ENCODE measurements at regions not wholly inside any gene's neighbourhood (a gene's known extent, or its start where the extent isn't known, plus 50 kb on each side); places are given as distances from the start of the nearest gene placed in this dataset.

DNA sequence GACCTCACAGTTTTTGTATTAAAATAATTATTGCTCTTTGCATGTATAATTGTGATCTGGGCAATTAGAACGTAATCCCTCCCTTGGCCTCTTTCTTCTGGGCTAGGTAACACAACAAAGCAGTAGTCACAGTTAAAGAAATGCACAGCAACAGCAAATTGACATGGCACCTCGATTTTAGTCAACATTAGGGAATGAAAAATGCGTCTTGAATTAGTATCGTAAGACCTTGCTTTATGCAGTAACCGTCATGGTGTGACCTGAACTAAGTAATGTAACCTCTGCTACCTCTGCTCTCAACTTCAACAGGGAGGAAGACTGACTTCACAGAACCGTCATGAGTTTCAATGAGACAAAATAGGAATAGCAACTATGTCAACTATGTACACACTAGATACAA is 265.4 kb upstream of the MAF start:
- no peak for DNase-seq (ENCODE audit: extremely low spot score)
- TF ChIP-seq FOXK2 (IDR thresholded peaks at IDR 0.05) (no peak), TARDBP (IDR thresholded peaks at IDR 0.05) (no peak), LEF1 (IDR thresholded peaks at IDR 0.05; ENCODE audit: borderline replicate concordance) (no peak)
- ChIA-PET CTCF (no interaction called here), POLR2A (no interaction called here)

GRCh38 chr16:79864781-79865391 is 264.3 kb upstream of the MAF start:
- DNase-seq (ENCODE audit: extremely low spot score), result no peak
- ChIA-PET CTCF (no interaction called here), POLR2A (no interaction called here)
- TF ChIP-seq L3MBTL2 (conservative IDR thresholded peaks at IDR 0.05), result no peak
- no peak for TF ChIP-seq SUZ12 (IDR thresholded peaks at IDR 0.05)
- TF ChIP-seq FOXK2 (IDR thresholded peaks at IDR 0.05), result no peak
- TF ChIP-seq ARNT (IDR thresholded peaks at IDR 0.05), result no peak
- TF ChIP-seq FOXM1 (IDR thresholded peaks at IDR 0.05; ENCODE audit: borderline replicate concordance), result no peak
- TF ChIP-seq, protein P1, sequence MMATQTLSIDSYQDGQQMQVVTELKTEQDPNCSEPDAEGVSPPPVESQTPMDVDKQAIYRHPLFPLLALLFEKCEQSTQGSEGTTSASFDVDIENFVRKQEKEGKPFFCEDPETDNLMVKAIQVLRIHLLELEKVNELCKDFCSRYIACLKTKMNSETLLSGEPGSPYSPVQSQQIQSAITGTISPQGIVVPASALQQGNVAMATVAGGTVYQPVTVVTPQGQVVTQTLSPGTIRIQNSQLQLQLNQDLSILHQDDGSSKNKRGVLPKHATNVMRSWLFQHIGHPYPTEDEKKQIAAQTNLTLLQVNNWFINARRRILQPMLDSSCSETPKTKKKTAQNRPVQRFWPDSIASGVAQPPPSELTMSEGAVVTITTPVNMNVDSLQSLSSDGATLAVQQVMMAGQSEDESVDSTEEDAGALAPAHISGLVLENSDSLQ (IDR thresholded peaks at IDR 0.05), result no peak
- TF ChIP-seq ELF4 (IDR thresholded peaks at IDR 0.05), result no peak
- no peak for TF ChIP-seq HDGF (IDR thresholded peaks at IDR 0.05; ENCODE audit: borderline replicate concordance)
- no peak for TF ChIP-seq LEF1 (IDR thresholded peaks at IDR 0.05; ENCODE audit: borderline replicate concordance)
- no peak for TF ChIP-seq FOXA1 (IDR thresholded peaks at IDR 0.05)
- TF ChIP-seq SP1 (IDR thresholded peaks at IDR 0.05), result no peak
- TF ChIP-seq CTBP1 (IDR thresholded peaks at IDR 0.05; ENCODE audit: borderline replicate concordance), result no peak
- TF ChIP-seq ZNF384 (IDR thresholded peaks at IDR 0.05), result no peak
- no peak for TF ChIP-seq NFRKB (IDR thresholded peaks at IDR 0.05)
- TF ChIP-seq BHLHE40 (IDR thresholded peaks at IDR 0.05; ENCODE audit: borderline replicate concordance), result no peak
- no peak for TF ChIP-seq TARDBP (IDR thresholded peaks at IDR 0.05)

DNA sequence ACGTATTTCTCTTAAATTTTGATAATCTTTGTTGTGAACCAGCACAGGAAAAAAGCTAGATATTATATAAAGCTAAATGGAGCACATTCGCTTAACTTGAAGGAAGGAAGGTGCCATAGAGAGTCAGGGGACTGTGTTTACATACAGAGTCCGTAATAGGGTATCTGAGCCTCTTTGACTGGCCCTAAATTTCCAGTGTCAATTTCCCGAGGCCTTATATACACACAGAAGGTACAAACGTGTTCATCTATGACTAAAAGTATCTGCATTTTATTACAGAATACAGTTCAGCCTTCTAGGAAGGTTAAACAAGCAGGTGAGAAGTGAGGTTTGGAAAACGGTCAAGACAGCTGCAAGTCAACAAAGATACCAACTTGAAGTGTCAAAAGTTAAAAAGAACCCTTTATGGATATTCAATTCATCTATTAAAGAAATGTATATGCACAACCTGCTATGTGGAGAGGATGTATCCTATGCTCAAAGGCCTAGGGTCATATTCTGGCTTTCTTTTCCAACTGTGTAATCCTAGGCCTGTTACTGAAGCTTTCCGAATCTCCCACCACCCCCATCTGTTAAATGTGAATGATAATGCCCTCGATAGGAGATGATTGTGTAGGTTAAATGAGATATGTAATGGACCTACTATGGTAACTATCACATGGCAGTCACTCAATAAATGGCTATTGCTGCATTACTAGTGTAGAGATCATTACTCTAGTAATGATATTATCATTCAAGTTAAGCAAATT is 263.7 kb upstream of the MAF start:
- POLR2A ChIA-PET, result no interaction called here
- DNase-seq (ENCODE audit: extremely low spot score), result no peak
- TF ChIP-seq FOXM1 (IDR thresholded peaks at IDR 0.05; ENCODE audit: borderline replicate concordance) (no peak), FOXK2 (IDR thresholded peaks at IDR 0.05) (no peak), HDGF (IDR thresholded peaks at IDR 0.05; ENCODE audit: borderline replicate concordance) (no peak)
- CTCF ChIA-PET, result no interaction called here

DNA sequence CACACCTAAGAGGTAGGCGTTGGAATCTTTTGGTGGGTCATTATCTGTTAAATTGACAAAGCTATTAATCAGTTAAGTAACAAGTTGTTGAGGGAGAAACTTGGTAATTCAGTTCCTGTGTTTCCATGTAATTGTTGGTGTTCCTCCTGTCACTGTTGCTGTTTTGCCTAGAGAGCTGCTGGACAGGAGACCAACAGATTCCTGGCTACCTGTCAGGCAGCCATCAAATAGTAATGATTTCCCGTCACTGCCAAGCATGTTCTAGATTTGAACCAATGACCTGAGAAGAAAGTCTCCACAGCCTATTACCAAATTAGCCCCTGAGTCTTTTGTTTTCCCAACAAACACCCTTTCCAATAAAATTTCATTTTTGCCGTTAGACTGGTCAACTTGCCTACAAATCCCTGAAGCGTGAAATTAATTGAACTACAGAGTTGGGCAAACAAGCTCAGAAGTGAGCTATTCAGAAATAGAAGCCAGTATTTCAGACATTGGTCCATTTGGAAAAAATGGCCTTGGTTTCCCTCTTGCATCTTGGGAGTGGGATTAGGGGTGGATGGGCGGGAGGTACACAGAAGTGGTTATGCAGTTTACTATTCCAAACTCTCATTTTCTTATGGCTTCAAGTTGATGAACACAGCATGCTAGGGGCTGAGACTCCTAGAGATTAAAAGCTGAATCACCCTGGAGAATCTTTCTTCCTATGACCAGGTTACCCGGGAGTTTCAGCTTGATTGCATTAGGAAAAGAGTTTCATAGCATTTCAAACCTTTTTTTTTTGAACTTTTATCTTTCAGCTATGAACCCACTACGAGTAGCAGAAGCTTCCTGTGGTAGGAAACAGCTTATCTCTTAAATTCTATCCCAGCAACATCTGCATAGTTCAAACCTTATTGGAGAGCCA is 262.8 kb upstream of the MAF start:
- CTCF ChIA-PET, result no interaction called here
- no peak for DNase-seq (ENCODE audit: extremely low spot score)
- TF ChIP-seq ARNT (IDR thresholded peaks at IDR 0.05) (no peak), CTBP1 (IDR thresholded peaks at IDR 0.05; ENCODE audit: borderline replicate concordance) (no peak), SP1 (IDR thresholded peaks at IDR 0.05) (no peak), L3MBTL2 (conservative IDR thresholded peaks at IDR 0.05) (no peak), BHLHE40 (IDR thresholded peaks at IDR 0.05; ENCODE audit: borderline replicate concordance) (no peak), FOXM1 (IDR thresholded peaks at IDR 0.05; ENCODE audit: borderline replicate concordance) (no peak), NFRKB (IDR thresholded peaks at IDR 0.05) (no peak), FOXK2 (IDR thresholded peaks at IDR 0.05) (no peak), TARDBP (IDR thresholded peaks at IDR 0.05) (no peak), ELF4 (IDR thresholded peaks at IDR 0.05) (no peak), FOXA1 (IDR thresholded peaks at IDR 0.05) (no peak), HDGF (IDR thresholded peaks at IDR 0.05; ENCODE audit: borderline replicate concordance) (no peak), SUZ12 (IDR thresholded peaks at IDR 0.05) (no peak), ZNF384 (IDR thresholded peaks at IDR 0.05) (no peak), LEF1 (IDR thresholded peaks at IDR 0.05; ENCODE audit: borderline replicate concordance) (no peak)
- TF ChIP-seq, protein P1 (IDR thresholded peaks at IDR 0.05), result no peak
- POLR2A ChIA-PET, result no interaction called here

DNA sequence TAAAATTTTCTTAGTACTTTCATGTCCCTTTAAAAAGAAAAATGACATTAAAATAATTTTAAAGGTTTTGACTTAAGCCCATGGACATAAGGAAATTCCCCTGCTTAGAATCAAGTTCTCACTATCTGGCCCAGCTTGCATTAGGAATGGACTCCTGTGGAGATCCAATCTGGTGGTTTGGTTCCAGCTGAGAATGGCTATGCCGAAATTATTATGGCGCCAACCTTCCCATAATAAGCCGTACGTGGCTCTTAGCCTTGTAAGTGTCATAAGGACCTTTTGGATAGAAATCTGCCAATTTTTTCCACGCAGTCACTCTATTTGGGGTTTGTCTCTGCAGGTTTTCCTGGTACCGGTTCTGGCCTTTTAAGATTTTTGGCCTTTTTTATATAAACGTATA is 262.1 kb upstream of the MAF start:
- ChIA-PET POLR2A (no interaction called here), CTCF (no interaction called here)
- TF ChIP-seq FOXK2 (IDR thresholded peaks at IDR 0.05) (no peak), ARNT (IDR thresholded peaks at IDR 0.05) (no peak), FOXM1 (IDR thresholded peaks at IDR 0.05; ENCODE audit: borderline replicate concordance) (no peak), FOXA1 (IDR thresholded peaks at IDR 0.05) (no peak), BHLHE40 (IDR thresholded peaks at IDR 0.05; ENCODE audit: borderline replicate concordance) (no peak), ELF4 (IDR thresholded peaks at IDR 0.05) (no peak), SP1 (IDR thresholded peaks at IDR 0.05) (no peak), CTBP1 (IDR thresholded peaks at IDR 0.05; ENCODE audit: borderline replicate concordance) (no peak), NFRKB (IDR thresholded peaks at IDR 0.05) (no peak), HDGF (IDR thresholded peaks at IDR 0.05; ENCODE audit: borderline replicate concordance) (no peak), TARDBP (IDR thresholded peaks at IDR 0.05) (no peak), L3MBTL2 (conservative IDR thresholded peaks at IDR 0.05) (no peak), SUZ12 (IDR thresholded peaks at IDR 0.05) (no peak), ZNF384 (IDR thresholded peaks at IDR 0.05) (no peak), LEF1 (IDR thresholded peaks at IDR 0.05; ENCODE audit: borderline replicate concordance) (no peak)
- TF ChIP-seq, protein P1 (IDR thresholded peaks at IDR 0.05), result no peak
- DNase-seq (ENCODE audit: extremely low spot score), result no peak
